Dedifferentiated amniotic fluid mesenchymal stem cell (primary cell): ENCODE measurements at regions not wholly inside any gene's neighbourhood (a gene's known extent, or its start where the extent isn't known, plus 50 kb on each side); places are given as distances from the start of the nearest gene placed in this dataset.
A peak's percentile ranks its signal among the peaks of the same experiment; 100 is the strongest.

Experiments used
- DNase-seq: peaks from one replicate; pipeline ENCODE4 v3.0.0-alpha.2; 2016; ENCODE audit errors: extremely low spot score

DNA sequence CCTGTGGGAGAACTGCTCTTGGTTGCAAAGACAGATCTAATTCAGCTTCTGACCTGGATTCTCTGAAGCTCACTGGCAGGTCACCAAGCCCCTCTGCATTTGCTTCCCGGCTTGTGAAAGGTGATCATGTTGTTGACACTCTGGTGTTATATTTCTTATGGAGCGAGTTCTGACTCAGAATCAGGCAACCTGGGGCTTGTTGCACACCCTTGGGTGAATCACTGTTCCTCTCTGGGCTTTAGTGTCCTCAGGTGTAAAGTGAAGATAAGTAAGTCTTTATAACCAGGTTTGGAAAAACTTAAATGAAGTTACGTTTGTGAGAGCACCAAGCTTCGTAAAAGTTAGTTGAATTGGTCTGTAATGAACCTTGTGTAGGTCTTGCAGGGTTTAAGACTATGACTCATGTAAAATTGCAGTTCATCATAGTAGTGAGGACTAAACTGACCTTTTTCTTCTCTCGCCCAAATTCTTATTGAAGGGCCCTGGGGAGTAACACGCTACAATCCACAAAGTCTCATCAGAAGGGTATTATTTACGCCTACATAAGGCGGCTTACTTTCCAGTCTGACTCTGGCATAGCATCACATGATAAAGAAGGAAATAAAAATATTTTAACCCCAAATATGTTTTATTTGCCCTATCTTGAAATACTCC lies 218.6 kb downstream of the TMEM38B start:
- DNase-seq, result no peak

DNA sequence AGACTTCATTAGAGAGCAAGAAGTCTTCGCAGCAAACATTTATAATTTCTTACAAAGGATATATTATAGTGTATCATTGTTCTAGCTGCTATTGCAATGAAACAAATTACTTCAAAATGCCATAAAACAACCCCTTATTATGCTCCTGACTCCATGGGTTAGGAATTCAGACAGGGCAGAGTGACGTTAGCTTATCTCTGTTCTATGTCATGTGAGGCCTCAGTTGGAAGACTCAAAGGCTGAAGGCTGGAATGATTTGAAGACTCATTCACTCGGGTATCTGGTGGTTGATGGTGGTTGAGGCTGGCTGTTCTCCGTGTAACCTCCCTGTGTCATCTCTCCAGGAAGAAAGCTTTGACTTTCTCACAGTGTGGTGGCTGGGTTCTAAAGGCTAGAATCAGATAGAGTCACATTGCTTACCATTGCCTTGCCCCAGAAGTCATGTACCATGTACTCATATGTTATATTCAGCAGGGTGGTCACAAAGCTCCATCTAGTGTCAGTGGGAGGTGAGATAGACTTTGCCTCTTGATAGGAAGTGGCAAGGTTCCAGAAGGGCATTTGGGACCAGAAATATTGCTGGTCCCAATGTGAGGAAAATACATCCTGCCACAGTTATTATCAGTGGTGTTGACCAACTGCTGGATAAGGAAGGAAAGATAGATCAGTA lies 226.9 kb downstream of the TMEM38B start:
- no peak for DNase-seq

DNA sequence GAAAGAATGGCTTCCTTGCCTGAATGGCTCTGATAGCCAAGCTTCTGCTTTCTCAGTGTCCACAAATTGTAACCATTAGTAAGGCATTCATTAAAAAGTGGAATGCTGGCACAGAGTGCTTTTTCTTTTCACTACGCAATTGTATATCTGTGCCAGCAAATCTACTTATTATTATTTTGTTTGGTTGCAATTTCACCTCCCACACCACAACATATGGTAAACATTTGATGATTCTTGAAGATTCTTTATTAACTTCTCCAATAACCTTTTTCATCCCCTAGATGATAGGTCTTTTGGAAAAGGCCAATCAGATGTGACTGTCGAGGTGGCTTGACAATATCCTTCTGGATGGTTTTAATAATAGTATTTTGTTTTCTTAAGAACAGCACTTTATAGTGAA lies 234.1 kb downstream of the TMEM38B start:
- no peak for DNase-seq

DNA sequence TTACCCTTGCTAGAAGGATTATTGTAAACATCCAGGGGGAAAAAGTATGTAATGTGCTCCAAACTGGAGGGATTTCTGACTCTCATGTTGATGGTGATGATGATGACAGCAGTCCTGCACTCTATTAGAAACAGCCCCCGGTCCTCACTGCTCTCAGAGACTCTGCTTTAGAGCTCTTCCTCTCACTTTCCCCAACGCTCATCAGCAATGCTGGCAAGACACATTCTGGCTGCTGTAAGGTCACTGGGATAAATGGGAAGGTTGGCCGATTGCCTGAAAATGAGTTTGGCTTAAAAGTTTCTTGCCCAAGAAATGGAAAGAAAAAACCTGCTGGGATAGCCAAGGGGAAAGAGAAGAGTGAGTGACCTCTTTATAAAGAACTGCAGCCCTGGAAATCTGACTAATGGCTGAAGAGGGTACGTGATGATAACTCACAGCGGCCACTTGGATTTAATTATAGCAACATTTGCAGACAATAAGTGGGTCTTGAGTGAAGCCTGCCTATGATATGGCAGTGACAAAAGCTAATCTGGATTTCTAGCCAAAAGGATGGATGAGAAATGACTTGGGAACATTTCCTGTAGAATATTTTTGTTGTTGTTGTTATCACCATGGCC lies 235.8 kb downstream of the TMEM38B start:
- no peak for DNase-seq

DNA sequence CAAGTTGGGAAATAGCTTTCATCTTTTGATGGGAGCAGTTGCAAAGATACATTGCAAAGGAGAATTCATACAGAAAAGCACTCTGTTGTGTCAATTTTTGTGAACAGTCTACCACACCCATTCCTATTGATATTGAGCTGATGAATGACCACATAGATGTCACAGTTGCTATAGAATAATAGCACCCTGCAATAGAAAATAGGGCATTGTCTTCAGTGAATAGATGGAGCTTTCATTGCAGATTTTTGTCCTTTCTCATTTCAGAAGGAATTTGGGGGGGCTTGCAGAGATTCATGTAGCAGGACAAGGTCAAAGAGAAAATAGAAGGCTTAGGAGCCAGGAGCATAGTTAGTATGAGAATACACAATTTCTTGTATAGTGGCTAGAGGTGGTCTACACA lies 237.9 kb downstream of the TMEM38B start:
- DNase-seq, result no peak

DNA sequence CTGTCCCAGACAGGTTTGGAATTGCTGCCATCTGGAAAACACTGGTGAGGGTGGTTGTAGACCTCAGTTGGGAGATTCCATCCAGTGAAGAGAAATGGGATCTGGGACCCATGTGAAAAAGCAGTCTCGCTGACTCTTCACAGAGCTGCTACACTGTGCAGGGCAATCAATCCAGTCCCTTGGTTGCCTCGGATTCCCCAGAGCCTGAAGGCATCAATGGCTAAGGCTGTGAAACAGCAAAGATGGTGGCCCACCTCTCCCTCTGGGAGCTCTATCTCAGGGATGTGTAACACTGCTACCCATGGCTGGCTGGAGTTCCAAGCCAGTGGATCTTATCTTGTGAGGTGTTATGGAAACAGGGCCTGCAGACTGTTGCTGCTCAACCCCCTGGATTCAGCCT lies 256.1 kb downstream of the TMEM38B start:
- no peak for DNase-seq

DNA sequence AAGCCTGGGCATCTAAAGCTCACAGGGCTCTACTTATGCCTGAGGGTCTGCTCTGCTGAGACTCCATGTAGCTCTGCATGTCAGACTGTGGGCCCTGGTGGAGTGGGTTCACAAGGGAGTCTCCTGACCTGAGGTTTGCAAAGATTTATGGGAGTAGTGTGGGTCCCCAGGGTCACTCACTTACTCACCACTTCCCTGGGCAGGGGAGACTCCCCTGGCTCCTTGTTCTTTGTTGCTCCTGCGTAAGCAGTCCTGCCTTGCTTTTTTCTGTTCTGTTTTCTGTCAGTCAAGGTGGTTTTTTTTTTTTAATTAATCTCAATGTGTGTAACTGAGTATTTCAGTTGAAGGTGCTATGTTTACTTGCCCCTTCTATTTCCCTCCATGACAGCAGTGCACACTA lies 256.6 kb downstream of the TMEM38B start:
- no peak for DNase-seq

DNA sequence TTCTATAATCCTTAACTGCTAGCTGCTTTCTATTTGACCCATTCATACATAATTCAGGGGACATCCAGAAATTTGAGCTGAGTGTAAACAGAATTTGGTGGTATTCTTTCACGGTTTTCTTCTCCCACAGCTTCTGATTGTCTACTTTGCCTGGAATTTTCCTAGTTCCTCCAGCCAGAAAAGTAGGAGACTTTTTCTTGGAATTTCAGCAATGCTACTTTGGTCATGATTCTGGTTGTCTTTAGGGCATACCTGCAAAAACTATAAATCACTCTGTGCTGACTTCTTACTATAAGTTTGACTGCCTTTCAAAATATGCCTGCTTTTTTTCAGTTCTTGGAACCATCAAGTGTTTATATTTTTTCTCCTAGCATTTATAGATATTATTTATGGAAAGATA lies 260.2 kb downstream of the TMEM38B start:
- DNase-seq, result no peak

DNA sequence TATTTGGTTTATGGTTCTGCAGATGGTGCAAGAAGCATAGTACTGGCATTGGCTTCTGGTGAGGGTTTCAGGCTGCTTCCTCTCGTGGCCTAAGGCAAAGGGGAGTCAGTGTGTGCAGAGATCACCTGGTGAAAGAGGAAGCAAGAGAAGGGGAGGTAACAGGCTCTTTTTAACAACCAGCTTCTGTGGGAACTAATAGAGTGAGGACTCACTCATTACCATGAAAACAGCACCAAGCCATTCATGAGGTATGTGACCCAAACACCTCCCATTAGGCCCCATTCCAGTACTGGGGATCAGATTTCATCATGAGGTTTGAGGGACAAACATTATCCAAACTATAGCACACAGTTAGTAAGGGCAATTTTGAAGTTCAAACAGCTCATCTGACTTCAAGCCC lies 263.5 kb downstream of the TMEM38B start:
- DNase-seq, result no peak

DNA sequence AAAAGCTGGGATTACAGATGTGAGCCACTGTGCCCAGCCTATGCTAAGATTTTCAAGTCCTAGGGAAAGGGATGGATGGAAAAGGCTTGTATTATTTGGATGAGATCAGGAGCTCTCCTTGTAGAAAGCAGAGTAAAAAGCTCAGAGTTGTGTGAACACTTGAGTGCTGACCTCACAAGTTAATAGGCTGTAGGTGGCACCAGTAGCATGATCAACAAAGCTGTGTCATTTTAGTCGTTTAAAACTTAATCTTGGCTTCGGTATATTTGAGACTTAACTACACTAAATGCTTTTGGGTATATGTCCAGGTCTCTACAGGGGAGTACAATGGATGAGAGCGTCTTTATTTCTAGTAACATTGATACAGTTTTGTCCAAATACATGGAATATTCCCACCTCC lies 264.2 kb downstream of the TMEM38B start:
- DNase-seq, result no peak

DNA sequence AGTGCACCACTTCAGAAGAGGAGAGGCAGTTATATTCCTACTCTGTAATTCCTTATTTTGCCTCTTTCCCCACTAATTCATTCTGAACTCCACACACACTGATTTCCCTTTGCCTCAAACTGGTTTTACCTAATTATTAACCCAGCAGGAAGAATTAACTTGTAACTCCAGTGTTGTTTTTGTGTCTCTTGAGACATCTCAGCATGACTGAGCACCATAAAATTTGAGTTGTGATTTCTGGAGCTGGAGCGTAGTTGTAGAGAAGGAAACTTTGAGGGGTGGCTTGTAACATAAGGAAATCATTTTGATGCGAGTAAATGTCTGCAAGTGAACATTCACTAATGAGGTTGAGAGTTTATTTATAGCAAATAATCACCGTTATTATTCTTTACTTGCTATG lies 265.2 kb downstream of the TMEM38B start:
- DNase-seq, result no peak

DNA sequence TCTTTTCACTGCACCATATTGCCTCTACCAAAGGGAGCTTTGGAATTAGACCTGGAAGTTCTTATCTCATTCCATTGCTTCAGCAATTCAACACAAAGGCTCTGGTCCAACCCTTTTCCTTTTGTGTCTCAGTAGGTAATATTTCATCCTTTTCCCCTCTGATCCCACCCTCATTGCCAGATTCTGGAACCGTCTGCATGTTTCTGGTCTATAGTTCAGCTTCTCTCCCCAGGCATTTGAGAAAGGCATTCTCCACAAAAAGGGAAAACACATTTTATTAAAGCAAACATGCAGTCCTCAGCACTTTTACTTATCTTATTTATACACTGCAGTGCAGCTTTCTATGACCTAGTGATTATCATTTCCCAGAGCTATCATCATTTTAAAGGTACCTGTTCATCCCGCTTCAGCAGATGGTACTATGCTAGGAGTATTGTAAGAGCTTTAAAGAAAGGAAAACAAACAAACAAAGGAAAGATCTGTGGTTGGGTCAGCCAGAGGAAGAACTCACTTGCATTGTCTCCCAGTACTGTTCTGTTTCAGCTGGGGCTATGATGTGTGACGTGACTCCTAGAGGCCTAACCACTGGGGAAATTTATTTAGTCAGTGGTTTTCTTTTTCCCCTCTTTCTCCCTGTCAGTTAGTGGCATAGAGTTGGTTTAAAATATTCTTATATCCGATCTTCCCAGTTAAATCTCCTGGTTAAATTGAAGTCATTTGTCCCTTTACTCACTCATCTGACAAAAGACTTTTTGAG lies 269.2 kb downstream of the TMEM38B start:
- DNase-seq, result no peak

DNA sequence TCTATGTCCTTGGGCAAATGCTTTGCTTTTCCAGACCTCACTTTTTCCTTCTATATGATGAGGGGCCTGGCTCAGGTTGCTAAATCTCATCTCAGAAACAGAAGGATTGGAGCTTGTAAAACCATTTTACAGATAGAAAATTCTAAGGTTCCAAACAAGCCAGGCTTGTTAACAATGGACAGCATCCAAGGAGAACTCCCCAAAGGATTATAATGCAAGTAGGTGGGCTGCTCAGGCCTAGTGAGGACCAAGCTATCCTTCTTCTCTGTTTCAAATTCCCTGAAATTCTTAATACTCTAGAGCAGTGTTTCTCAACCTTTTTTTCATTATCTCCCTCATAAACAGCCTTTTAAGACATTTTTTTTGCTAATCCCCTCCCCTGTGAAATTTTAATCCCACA lies 269.8 kb downstream of the TMEM38B start:
- no peak for DNase-seq

DNA sequence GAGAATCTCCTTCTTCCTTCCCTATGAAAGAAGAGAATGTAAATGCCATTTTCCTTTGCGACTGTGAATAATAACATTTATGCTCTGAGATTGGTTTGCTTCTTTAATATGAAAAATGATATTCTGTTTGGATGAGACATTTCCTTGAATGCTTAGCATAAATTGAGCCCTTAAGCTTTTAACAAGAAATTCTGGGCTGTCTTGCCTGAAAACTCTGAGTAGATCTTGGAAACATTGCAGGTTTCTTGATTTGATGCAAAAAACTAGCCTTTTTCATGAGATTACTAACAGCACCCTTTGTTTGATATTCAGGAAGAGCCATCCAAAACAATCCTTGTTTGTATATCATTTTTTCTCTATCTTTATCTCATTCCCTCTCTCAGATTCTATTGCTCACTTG lies 272.5 kb downstream of the TMEM38B start:
- no peak for DNase-seq

DNA sequence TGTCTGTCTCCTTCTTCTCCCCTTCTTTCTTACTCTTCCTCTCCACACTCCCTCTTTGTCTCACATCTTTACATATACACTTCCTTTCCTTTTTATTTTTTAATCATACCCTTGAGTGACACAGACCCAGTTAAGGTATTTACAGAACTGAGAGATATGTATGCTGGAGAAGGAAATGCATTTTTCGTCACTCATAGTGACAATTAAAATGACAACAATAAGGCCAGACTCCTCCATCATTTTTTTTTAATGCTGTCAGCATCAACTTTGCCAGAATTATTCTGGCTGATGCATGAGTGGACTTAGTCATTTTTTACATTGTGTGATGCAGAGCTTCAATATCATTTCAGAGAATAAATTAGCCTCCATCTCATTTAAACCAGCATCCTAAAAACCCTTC lies 272.9 kb downstream of the TMEM38B start:
- no peak for DNase-seq

DNA sequence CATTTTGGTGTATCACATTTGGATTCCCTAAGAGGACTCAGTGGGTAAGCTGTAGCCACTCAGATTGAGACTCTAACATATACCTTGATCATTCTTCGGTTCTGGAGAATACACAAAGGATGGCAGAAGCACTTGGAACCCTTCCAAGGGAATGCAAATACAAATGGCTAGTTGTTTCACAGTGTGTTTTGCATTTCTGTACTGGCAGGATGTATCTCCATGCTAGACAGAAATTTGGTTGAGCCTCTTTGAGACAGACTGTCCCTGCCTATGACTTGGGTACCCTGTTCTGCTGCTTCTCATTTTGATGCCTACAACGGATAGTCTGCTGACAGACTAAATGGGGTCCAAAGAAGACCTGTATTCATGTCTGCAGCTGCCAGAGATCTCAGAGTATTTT lies 273.5 kb downstream of the TMEM38B start:
- DNase-seq, result no peak

DNA sequence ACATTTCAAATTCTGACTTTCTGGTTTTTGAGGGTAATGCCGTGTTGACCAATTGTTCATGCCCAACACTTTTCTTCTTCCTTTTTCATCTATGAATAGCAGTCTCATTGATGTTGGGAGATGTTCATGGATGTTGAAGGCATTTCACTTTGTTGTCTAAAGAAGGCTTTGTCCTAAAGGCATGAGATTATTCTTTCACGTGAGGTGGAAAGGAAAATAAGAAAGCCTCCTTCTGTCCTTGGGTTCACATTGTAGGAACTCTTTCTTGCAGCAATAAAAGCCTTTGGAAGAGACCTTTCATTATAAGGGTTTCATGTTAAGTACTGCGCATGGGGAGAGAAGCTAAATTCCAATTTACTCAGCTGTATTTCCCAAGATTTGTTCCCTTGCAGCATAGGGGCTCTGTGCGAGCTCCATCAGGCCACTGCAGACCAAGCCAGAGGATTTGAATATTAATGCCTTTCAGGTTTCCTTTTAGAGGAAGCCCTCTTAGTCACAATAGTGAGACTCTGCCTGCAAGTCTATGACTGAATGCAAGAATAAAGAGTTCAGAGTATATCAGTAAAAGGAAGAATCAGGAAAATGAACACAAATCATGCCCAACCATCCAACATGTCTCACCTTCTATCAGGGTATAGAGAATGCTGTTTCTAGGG lies 274.6 kb downstream of the TMEM38B start:
- no peak for DNase-seq

DNA sequence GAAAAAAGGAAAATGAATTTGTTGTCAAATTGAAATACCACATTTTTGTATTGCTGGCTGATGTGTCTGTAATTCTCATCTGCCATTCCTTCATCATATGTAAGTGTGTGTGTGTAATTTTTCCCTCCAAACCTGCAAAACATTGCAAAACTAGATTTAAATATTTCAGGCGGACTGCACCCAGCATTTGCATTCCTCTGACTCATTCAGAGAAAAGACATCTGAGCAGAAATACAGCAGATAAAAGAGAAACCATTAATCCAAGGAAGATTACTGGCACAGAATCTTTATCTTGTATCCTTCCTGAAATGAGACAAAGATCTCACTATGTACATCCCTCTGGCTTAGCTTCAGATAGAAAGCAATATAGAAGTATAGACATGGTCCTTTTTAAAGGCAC lies 275.3 kb downstream of the TMEM38B start:
- no peak for DNase-seq

DNA sequence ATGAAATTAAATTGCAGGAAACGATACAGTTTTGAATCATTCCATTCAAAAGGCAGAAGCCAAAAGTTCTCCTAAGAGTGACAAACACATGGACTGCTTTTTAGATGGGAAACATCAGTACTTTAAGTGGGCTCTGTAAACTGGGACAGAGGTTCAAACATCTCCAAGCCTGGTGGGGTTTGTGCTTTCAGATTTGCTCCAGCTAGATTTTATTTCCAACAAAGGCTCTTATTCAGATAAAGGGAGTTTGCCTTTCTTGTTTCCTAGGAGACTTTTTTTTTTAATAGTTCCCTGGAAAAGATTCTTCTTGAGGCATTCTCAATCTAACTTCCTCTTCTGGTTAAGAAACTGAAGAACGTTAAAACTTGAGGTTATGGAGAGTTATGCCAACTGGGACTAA lies 277.6 kb downstream of the TMEM38B start:
- no peak for DNase-seq

DNA sequence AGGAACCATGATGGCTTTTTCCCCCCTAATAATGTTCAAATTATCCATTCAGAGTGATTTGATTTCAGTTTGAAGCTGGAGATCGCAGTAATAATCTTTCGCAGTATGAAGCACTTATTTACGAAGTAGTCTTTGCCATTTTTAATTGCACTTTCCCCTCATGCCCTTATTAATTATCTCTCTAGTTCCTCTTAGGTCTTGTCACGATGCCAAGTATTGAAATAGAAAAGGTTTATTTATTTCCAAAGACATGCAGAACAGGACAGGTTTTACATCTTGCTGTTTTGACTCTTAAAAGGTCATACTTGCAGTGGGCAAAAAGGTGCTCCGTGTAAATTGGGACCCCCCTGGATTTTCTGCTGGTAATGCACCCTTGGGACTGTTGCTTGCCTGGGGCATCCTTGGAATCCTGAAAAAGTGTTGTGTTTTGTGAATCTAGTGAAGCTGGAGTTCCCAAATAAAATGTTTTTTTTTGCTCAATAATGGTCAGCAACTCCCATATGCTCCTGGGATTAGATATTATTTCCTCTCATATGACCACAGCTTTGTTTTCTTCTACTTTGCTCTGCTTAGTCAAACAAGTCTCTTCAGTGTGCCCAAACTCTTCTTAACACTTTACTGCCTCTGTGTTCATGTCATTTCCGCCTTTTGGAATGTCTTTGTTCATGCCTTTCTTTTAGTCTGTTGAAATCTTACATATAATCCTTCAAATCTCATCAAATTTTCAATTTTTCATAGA lies 278.3 kb downstream of the TMEM38B start:
- DNase-seq, result no peak

DNA sequence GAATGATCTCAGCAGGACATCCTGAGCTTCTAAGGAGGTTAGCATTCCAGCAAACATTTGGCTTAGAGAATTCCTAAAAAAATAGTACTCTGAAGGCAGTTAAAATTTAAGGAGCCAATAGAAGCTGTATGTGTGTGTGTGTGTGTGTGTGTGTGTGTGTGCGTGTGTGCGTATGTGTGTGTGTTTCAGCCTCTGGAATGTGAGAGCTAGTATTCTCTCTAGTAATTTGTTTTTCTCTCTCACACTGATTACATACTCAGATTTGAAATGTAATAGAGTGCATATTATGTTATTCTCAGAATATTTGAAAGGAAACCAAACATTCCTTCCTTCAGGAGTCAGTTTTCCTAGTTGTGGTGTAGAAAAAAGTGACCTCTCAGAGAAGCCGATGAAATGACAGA lies 279.6 kb downstream of the TMEM38B start:
- peak; percentile 32 for DNase-seq
